IPS-18a (cell line): ENCODE measurements at regions not wholly inside any gene's neighbourhood (a gene's known extent, or its start where the extent isn't known, plus 50 kb on each side); places are given as distances from the start of the nearest gene placed in this dataset.

ENCODE experiments used
- H3K27ac ChIP-seq: one replicate; pipeline ENCODE4 v1.5.1; 2013; ENCODE audit warnings: low read length
- H3K27me3 ChIP-seq: one replicate; pipeline ENCODE4 v1.6.1; 2013; ENCODE audit warnings: mild to moderate bottlenecking, low read length; ENCODE audit not compliant: control insufficient read depth, insufficient read depth
- H3K36me3 ChIP-seq: one replicate; pipeline ENCODE4 v1.6.1; 2013; ENCODE audit warnings: low read depth, low read length; ENCODE audit not compliant: control insufficient read depth
- H3K4me1 ChIP-seq: one replicate; pipeline ENCODE4 v1.6.1; 2013; ENCODE audit warnings: low read depth, low read length; ENCODE audit not compliant: control insufficient read depth
- H3K4me3 ChIP-seq: one replicate; pipeline ENCODE4 v1.5.1; 2013; ENCODE audit warnings: low read length
- H3K9ac ChIP-seq: one replicate; pipeline ENCODE4 v1.6.1; 2013; ENCODE audit warnings: mild to moderate bottlenecking, low read length, moderate library complexity
- H3K9me3 ChIP-seq: one replicate; pipeline ENCODE4 v1.6.1; 2013; ENCODE audit warnings: low read depth, low read length; ENCODE audit not compliant: control insufficient read depth

DNA sequence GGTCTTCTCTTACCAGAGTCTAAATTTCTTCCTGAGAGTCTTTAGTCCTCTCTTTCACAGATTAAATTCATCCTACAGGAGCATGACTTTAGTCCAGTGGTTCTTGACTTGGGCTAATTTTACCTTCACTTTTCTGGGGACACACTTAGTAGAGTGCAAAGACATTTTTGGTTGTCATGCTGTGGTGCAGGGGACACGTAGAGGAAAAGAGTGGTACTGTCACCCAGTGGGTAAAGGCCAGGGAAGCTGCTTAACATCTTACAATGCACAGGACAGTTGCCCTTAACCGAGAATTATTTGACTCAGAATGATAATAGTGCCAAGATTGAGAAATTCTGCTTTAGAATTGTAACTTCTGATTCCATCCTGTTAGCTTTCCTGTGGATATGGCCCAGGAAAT, 772.5 kb upstream of the GRM7 start:
- no peaks in the 10 kb centered on the region for H3K36me3 ChIP-seq
- no peaks in the 10 kb centered on the region for H3K27me3 ChIP-seq
- no peak overlapping the region for H3K4me3 ChIP-seq
- H3K9ac ChIP-seq: no peak overlapping the region
- H3K9me3 ChIP-seq: no peaks in the 10 kb centered on the region
- no peaks in the 10 kb centered on the region for H3K4me1 ChIP-seq
- H3K27ac ChIP-seq: no peak overlapping the region

DNA sequence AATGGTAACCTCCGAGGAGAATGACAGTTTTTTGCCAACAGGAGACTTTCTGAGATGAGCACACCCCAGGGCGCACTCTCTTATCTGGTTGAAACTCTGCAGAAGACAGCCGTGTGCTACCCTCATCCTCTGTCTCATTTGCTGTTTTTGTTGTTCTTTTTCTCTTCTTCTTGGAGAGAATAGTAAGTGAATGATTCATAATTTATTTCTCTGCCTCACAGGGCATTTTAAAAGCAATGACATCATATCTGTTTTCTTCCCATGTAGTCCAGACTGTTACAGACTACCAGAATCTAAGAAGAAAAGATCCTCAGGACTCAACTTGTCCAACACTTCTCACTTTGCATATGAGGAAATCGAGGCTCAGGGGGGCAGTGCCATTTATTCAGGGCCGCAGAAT, 771.1 kb upstream of the GRM7 start:
- H3K27ac ChIP-seq: no peak overlapping the region
- H3K9me3 ChIP-seq: no peaks in the 10 kb centered on the region
- no peaks in the 10 kb centered on the region for H3K36me3 ChIP-seq
- H3K9ac ChIP-seq: no peak overlapping the region
- H3K4me3 ChIP-seq: no peak overlapping the region
- H3K27me3 ChIP-seq: no peaks in the 10 kb centered on the region
- H3K4me1 ChIP-seq: no peaks in the 10 kb centered on the region

DNA sequence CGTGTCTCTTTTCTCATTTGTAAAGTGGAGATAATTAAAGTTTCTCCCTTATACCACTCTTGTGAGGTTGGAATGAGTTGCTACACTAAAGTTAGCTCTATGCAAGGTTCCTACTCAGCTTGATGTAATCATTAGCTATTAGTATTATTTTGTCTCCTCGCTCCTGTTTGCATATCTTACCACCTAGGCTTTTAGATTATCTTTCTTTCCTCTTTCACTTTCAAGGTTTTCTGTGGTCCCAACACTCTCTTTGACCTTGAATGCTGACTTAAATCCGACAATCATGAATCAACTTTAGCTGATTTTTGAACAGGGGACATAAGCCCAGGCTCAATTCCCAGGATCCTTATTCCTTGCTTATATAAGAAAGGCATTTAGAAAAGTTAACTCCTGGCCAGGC, 769.7 kb upstream of the GRM7 start:
- H3K27me3 ChIP-seq: no peaks in the 10 kb centered on the region
- no peak overlapping the region for H3K27ac ChIP-seq
- H3K36me3 ChIP-seq: no peaks in the 10 kb centered on the region
- no peaks in the 10 kb centered on the region for H3K9me3 ChIP-seq
- no peak overlapping the region for H3K4me3 ChIP-seq
- H3K4me1 ChIP-seq: no peaks in the 10 kb centered on the region
- H3K9ac ChIP-seq: no peak overlapping the region

DNA sequence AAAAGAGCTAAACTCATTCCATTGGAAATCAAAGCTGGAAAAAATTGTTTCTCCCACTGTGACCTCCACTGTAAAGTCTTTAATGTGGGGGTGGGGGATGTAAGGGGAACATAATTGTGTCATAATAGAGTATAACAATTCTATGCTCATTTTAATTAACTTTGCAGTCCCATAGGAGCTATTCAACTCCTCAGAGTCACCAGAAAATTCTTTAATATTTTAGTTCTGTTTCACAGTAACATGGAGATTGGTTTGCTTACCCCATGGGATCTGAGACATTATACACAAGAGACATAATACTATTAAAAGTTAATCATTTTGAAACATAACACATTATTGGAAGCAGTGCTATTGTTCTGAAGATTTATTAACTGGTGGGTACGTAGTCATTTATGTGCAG, 765.9 kb upstream of the GRM7 start:
- H3K36me3 ChIP-seq: no peaks in the 10 kb centered on the region
- no peak overlapping the region for H3K4me3 ChIP-seq
- no peak overlapping the region for H3K27ac ChIP-seq

GRCh38 chr3:6097021-6097420, 763.9 kb upstream of the GRM7 start:
- H3K27ac ChIP-seq: no peak overlapping the region
- H3K9me3 ChIP-seq: no peaks in the 10 kb centered on the region
- no peaks in the 10 kb centered on the region for H3K27me3 ChIP-seq
- H3K4me1 ChIP-seq: no peaks in the 10 kb centered on the region
- H3K9ac ChIP-seq: no peak overlapping the region
- H3K36me3 ChIP-seq: no peaks in the 10 kb centered on the region
- H3K4me3 ChIP-seq: no peak overlapping the region

More for the DNA sequence above, 765.9 kb upstream of the GRM7 start:
- H3K9me3 ChIP-seq: no peaks in the 10 kb centered on the region
- H3K27me3 ChIP-seq: no peaks in the 10 kb centered on the region
- no peaks in the 10 kb centered on the region for H3K4me1 ChIP-seq
- H3K9ac ChIP-seq: no peak overlapping the region

DNA sequence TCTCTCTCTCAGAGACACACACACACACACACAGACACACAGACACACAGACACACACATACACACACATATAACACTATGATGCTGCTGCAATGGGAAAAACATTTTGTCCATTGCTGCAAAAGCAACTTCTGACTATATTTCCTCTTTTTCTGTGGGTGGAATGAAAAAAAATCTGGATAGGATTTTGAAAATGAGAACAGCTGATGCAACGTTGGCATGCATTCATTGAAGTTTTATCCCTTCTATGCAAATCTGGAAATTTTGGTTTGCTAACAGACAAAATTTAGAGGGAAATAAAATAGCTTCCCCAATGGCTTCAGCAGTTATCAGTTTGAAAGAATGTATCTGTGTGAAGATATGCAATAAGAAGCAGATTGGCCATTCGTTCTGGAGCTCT, 763.4 kb upstream of the GRM7 start:
- Histone ChIP-seq H3K9me3 (no peaks in the 10 kb centered on the region), H3K9ac (no peak overlapping the region), H3K4me3 (no peak overlapping the region), H3K27me3 (no peaks in the 10 kb centered on the region), H3K27ac (no peak overlapping the region), H3K4me1 (no peaks in the 10 kb centered on the region), H3K36me3 (no peaks in the 10 kb centered on the region)

GRCh38 chr3:6098516-6099157, 762.3 kb upstream of the GRM7 start:
- no peaks in the 10 kb centered on the region for H3K9me3 ChIP-seq
- no peaks in the 10 kb centered on the region for H3K4me1 ChIP-seq
- H3K27ac ChIP-seq: no peak overlapping the region
- no peaks in the 10 kb centered on the region for H3K27me3 ChIP-seq
- no peak overlapping the region for H3K9ac ChIP-seq
- H3K36me3 ChIP-seq: no peaks in the 10 kb centered on the region
- no peak overlapping the region for H3K4me3 ChIP-seq

- H3K9me3 ChIP-seq: no peaks in the 10 kb centered on the region
- no peak overlapping the region for H3K27ac ChIP-seq
- no peaks in the 10 kb centered on the region for H3K4me1 ChIP-seq
- H3K4me3 ChIP-seq: no peak overlapping the region
- H3K9ac ChIP-seq: no peak overlapping the region
- H3K27me3 ChIP-seq: no peaks in the 10 kb centered on the region
- H3K36me3 ChIP-seq: no peaks in the 10 kb centered on the region
Observed at GRCh38 chr3:6099458-6100075, 761.3 kb upstream of the GRM7 start.

DNA sequence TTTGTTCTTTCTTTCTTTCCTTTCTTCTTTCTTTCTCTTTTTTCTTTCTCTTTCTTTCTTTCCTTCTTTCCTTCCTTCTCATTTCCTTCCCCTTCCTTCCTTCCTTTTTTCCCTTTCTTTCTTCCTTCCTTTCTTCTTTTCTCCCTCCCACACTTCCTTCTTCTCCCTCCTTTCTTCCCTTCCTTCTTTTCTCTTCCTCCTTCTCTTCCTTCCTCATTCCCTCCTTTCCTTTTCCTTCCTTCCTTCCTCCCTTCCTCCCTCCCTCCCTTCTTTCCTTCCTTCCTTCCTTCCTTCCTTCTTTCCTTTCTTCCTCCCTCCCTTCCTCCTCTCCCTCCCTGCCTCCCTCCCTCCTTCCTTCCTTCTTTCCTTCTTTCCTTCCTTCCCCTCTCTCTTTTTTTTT, 755.7 kb upstream of the GRM7 start:
- Histone ChIP-seq H3K9me3 (no peaks in the 10 kb centered on the region), H3K4me1 (no peaks in the 10 kb centered on the region), H3K27ac (no peak overlapping the region), H3K36me3 (no peaks in the 10 kb centered on the region), H3K9ac (no peak overlapping the region), H3K27me3 (no peaks in the 10 kb centered on the region), H3K4me3 (no peak overlapping the region)

GRCh38 chr3:6108957-6109356, 752.0 kb upstream of the GRM7 start:
- no peak overlapping the region for H3K9ac ChIP-seq
- H3K4me1 ChIP-seq: no peaks in the 10 kb centered on the region
- H3K27ac ChIP-seq: no peak overlapping the region
- H3K4me3 ChIP-seq: no peak overlapping the region
- no peaks in the 10 kb centered on the region for H3K27me3 ChIP-seq
- H3K36me3 ChIP-seq: no peaks in the 10 kb centered on the region
- H3K9me3 ChIP-seq: no peaks in the 10 kb centered on the region

DNA sequence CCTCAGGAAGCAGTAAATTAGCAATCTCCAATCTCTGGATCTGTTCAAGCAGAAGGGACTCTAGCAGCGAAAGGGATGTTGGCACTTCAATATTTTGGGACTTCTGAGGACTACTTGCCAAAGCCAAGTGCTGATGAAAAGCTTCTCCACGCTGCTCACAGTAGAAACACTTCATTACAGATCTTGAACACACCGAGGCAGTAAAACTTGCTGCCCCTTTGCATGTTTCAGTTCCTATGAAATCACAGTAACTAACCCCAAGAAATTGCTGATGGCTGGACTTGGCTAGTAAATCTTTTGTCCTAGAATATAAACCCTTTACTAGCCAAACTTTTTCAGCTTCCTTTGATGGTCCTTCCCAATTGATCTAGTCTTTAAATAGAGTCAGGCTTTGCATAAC, 750.5 kb upstream of the GRM7 start:
- H3K4me1 ChIP-seq: no peaks in the 10 kb centered on the region
- no peaks in the 10 kb centered on the region for H3K27me3 ChIP-seq
- no peak overlapping the region for H3K9ac ChIP-seq
- H3K4me3 ChIP-seq: no peak overlapping the region
- H3K36me3 ChIP-seq: no peaks in the 10 kb centered on the region
- no peaks in the 10 kb centered on the region for H3K9me3 ChIP-seq
- no peak overlapping the region for H3K27ac ChIP-seq

DNA sequence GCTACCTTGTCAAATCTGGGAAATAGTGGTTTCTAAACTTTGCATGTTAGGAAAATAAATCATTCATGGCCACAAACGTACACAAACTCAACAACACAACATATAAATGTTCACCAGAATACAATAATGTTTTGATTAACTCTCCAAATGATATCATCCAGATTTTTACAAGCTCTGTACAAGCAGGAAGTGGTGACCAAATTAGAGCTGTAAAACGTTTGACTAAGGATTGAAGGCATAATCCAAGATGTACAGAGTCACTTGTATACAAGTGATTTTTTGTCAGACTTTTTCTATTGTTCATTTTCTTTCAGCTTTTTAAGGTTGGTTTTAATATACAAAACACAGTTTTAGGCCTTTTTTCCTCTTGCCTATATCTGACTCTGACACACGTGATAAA, 748.4 kb upstream of the GRM7 start:
- Histone ChIP-seq H3K36me3 (no peaks in the 10 kb centered on the region), H3K9ac (no peak overlapping the region), H3K9me3 (no peaks in the 10 kb centered on the region), H3K4me3 (no peak overlapping the region), H3K27ac (no peak overlapping the region), H3K27me3 (no peaks in the 10 kb centered on the region), H3K4me1 (no peaks in the 10 kb centered on the region)
